ENCODE measurements at regions not wholly inside any gene's neighbourhood (a gene's known extent, or its start where the extent isn't known, plus 50 kb on each side); places are given as distances from the start of the nearest gene placed in this dataset.

DNA sequence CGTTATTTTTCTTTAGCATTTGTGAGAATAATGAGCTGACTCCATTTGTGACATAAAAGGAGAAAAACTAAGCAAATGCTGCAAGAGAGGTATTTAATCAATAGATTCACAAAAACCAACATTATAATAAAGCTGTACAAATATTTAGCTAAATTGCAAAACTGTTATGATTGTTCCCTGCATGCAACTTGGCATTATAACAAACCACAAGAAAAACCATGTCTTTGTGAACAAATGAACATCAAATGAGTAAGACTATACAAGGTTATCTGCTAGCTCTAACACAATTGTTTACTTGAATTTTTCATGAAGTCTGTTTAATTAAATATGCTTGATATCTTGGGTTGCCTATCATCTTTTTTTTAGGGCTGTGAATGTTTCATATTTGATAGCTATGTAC lies 50.8 kb upstream of the PPP1R9A start:
- Mint-ChIP-seq H3K27ac (no peak overlapping the region), H3K4me3 (no peak overlapping the region), H3K27me3 (ENCODE audit: insufficient read depth) (no peaks in the 10 kb centered on the region), H3K9me3 (peaks cover 11% of the 10 kb centered on the region), H3K4me1 (ENCODE audit: low read depth) (no peaks in the 10 kb centered on the region), H3K36me3 (ENCODE audit: low read depth) (no peaks in the 10 kb centered on the region)
- no peak for DNase-seq
- TF ChIP-seq, protein P1, sequence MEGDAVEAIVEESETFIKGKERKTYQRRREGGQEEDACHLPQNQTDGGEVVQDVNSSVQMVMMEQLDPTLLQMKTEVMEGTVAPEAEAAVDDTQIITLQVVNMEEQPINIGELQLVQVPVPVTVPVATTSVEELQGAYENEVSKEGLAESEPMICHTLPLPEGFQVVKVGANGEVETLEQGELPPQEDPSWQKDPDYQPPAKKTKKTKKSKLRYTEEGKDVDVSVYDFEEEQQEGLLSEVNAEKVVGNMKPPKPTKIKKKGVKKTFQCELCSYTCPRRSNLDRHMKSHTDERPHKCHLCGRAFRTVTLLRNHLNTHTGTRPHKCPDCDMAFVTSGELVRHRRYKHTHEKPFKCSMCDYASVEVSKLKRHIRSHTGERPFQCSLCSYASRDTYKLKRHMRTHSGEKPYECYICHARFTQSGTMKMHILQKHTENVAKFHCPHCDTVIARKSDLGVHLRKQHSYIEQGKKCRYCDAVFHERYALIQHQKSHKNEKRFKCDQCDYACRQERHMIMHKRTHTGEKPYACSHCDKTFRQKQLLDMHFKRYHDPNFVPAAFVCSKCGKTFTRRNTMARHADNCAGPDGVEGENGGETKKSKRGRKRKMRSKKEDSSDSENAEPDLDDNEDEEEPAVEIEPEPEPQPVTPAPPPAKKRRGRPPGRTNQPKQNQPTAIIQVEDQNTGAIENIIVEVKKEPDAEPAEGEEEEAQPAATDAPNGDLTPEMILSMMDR (IDR thresholded peaks at IDR 0.05) = no peak
